ENCODE measurements at regions not wholly inside any gene's neighbourhood (a gene's known extent, or its start where the extent isn't known, plus 50 kb on each side); places are given as distances from the start of the nearest gene placed in this dataset.

GRCh38 chr15:93174836-93175235, 85.8 kb upstream of the RGMA start:
- Mint-ChIP-seq H3K4me3 (no peak overlapping the region), H3K4me1 (no peaks in the 10 kb centered on the region), H3K27ac (no peak overlapping the region), H3K9me3 (no peaks in the 10 kb centered on the region), H3K36me3 (peaks cover 1% of the 10 kb centered on the region), H3K27me3 (peaks cover 23% of the 10 kb centered on the region)

GRCh38 chr15:93173369-93173768, 84.4 kb upstream of the RGMA start:
- Mint-ChIP-seq H3K36me3 (peaks cover 1% of the 10 kb centered on the region), H3K27ac (no peak overlapping the region), H3K4me3 (no peak overlapping the region), H3K9me3 (no peaks in the 10 kb centered on the region), H3K27me3 (peaks cover 29% of the 10 kb centered on the region), H3K4me1 (no peaks in the 10 kb centered on the region)

GRCh38 chr15:93171476-93171875, 82.5 kb upstream of the RGMA start:
- no peak overlapping the region for H3K4me3 Mint-ChIP-seq
- no peaks in the 10 kb centered on the region for H3K4me1 Mint-ChIP-seq
- H3K36me3 Mint-ChIP-seq = peaks cover 1% of the 10 kb centered on the region
- no peaks in the 10 kb centered on the region for H3K9me3 Mint-ChIP-seq
- H3K27ac Mint-ChIP-seq = no peak overlapping the region
- H3K27me3 Mint-ChIP-seq = peaks cover 32% of the 10 kb centered on the region

GRCh38 chr15:93170329-93170728, 81.3 kb upstream of the RGMA start:
- Mint-ChIP-seq H3K27ac (no peak overlapping the region), H3K4me1 (no peaks in the 10 kb centered on the region), H3K36me3 (no peaks in the 10 kb centered on the region), H3K27me3 (peaks cover 26% of the 10 kb centered on the region), H3K4me3 (no peak overlapping the region), H3K9me3 (no peaks in the 10 kb centered on the region)

- Mint-ChIP-seq H3K9me3 (no peaks in the 10 kb centered on the region), H3K27me3 (peaks cover 23% of the 10 kb centered on the region), H3K27ac (no peak overlapping the region), H3K4me1 (no peaks in the 10 kb centered on the region), H3K4me3 (no peak overlapping the region), H3K36me3 (no peaks in the 10 kb centered on the region)
These were observed 79.9 kb upstream of the RGMA start for GRCh38 chr15:93168910-93169309.

- H3K27ac Mint-ChIP-seq = no peak overlapping the region
- H3K27me3 Mint-ChIP-seq = peaks cover 25% of the 10 kb centered on the region
These were observed 78.3 kb upstream of the RGMA start for GRCh38 chr15:93167291-93167690.

GRCh38 chr15:93166675-93167074, 77.7 kb upstream of the RGMA start:
- H3K36me3 Mint-ChIP-seq = no peaks in the 10 kb centered on the region
- no peak overlapping the region for H3K27ac Mint-ChIP-seq
- H3K27me3 Mint-ChIP-seq = peaks cover 25% of the 10 kb centered on the region
- H3K4me3 Mint-ChIP-seq = no peak overlapping the region
- no peaks in the 10 kb centered on the region for H3K4me1 Mint-ChIP-seq
- H3K9me3 Mint-ChIP-seq = no peaks in the 10 kb centered on the region

More at GRCh38 chr15:93167291-93167690, 78.3 kb upstream of the RGMA start:
- H3K4me1 Mint-ChIP-seq = no peaks in the 10 kb centered on the region
- H3K36me3 Mint-ChIP-seq = no peaks in the 10 kb centered on the region
- H3K4me3 Mint-ChIP-seq = no peak overlapping the region
- H3K9me3 Mint-ChIP-seq = no peaks in the 10 kb centered on the region

GRCh38 chr15:93165734-93166470, 76.9 kb upstream of the RGMA start:
- H3K4me3 Mint-ChIP-seq = no peak overlapping the region
- peaks cover 20% of the 10 kb centered on the region for H3K27me3 Mint-ChIP-seq
- H3K27ac Mint-ChIP-seq = no peak overlapping the region
- no peaks in the 10 kb centered on the region for H3K36me3 Mint-ChIP-seq
- no peaks in the 10 kb centered on the region for H3K4me1 Mint-ChIP-seq
- no peaks in the 10 kb centered on the region for H3K9me3 Mint-ChIP-seq

- Mint-ChIP-seq H3K27ac (no peak overlapping the region), H3K4me1 (no peaks in the 10 kb centered on the region), H3K9me3 (no peaks in the 10 kb centered on the region), H3K36me3 (no peaks in the 10 kb centered on the region), H3K27me3 (peaks cover 16% of the 10 kb centered on the region), H3K4me3 (no peak overlapping the region)
These were observed 75.4 kb upstream of the RGMA start for GRCh38 chr15:93164409-93164808.

- no peaks in the 10 kb centered on the region for H3K9me3 Mint-ChIP-seq
- no peaks in the 10 kb centered on the region for H3K36me3 Mint-ChIP-seq
- peaks cover 5% of the 10 kb centered on the region for H3K27me3 Mint-ChIP-seq
- no peak overlapping the region for H3K4me3 Mint-ChIP-seq
- H3K27ac Mint-ChIP-seq = no peak overlapping the region
- no peaks in the 10 kb centered on the region for H3K4me1 Mint-ChIP-seq
These were observed 73.5 kb upstream of the RGMA start for GRCh38 chr15:93162560-93162959.

GRCh38 chr15:93159930-93160329, 70.9 kb upstream of the RGMA start:
- no peaks in the 10 kb centered on the region for H3K4me1 Mint-ChIP-seq
- peaks cover 5% of the 10 kb centered on the region for H3K27me3 Mint-ChIP-seq
- no peak overlapping the region for H3K4me3 Mint-ChIP-seq
- no peak overlapping the region for H3K27ac Mint-ChIP-seq
- no peaks in the 10 kb centered on the region for H3K36me3 Mint-ChIP-seq
- no peaks in the 10 kb centered on the region for H3K9me3 Mint-ChIP-seq

GRCh38 chr15:93158097-93158900, 69.3 kb upstream of the RGMA start:
- Mint-ChIP-seq H3K4me1 (no peaks in the 10 kb centered on the region), H3K9me3 (no peaks in the 10 kb centered on the region), H3K27ac (no peak overlapping the region), H3K27me3 (peaks cover 4% of the 10 kb centered on the region), H3K4me3 (no peak overlapping the region), H3K36me3 (no peaks in the 10 kb centered on the region)

- Mint-ChIP-seq H3K27me3 (peaks cover 11% of the 10 kb centered on the region), H3K9me3 (no peaks in the 10 kb centered on the region), H3K36me3 (no peaks in the 10 kb centered on the region), H3K4me3 (no peak overlapping the region), H3K27ac (no peak overlapping the region), H3K4me1 (peaks cover 10% of the 10 kb centered on the region)
These were observed 65.7 kb upstream of the RGMA start for GRCh38 chr15:93154666-93155065.

- Mint-ChIP-seq H3K9me3 (no peaks in the 10 kb centered on the region), H3K27me3 (peaks cover 12% of the 10 kb centered on the region), H3K27ac (peak overlapping the region; percentile 68), H3K4me1 (peaks cover 10% of the 10 kb centered on the region), H3K36me3 (no peaks in the 10 kb centered on the region), H3K4me3 (no peak overlapping the region)
These were observed 63.9 kb upstream of the RGMA start for GRCh38 chr15:93152951-93153350.

- peaks cover 10% of the 10 kb centered on the region for H3K4me1 Mint-ChIP-seq
- no peaks in the 10 kb centered on the region for H3K9me3 Mint-ChIP-seq
- H3K27ac Mint-ChIP-seq = no peak overlapping the region
- H3K27me3 Mint-ChIP-seq = peaks cover 12% of the 10 kb centered on the region
- H3K36me3 Mint-ChIP-seq = no peaks in the 10 kb centered on the region
- no peak overlapping the region for H3K4me3 Mint-ChIP-seq
These were observed 63.3 kb upstream of the RGMA start for GRCh38 chr15:93152360-93152759.
